KMS-11 (cell line): ENCODE measurements at regions not wholly inside any gene's neighbourhood (a gene's known extent, or its start where the extent isn't known, plus 50 kb on each side); places are given as distances from the start of the nearest gene placed in this dataset.

Experiments used
- H2AFZ ChIP-seq: fragments of 200-600 bp; sonication (generic); 2 replicates; pipeline ENCODE4 v1.6.1; 2016; ENCODE audit warnings: antibody characterized with exemption, mixed run types, low read depth
- H3K27ac ChIP-seq: fragments of 200-600 bp; sonication (generic); 2 replicates; pipeline ENCODE4 v1.6.1; 2016; ENCODE audit warnings: mild to moderate bottlenecking, mixed run types
- H3K27me3 ChIP-seq: fragments of 200-600 bp; sonication (generic); 2 replicates; pipeline ENCODE4 v1.6.1; 2017; ENCODE audit warnings: mild to moderate bottlenecking, low read depth, mixed run types, moderate library complexity; ENCODE audit not compliant: insufficient read depth
- H3K36me3 ChIP-seq: fragments of 200-600 bp; sonication (generic); 2 replicates; pipeline ENCODE4 v1.6.1; 2017; ENCODE audit warnings: mild to moderate bottlenecking, mixed run types; ENCODE audit not compliant: insufficient read depth
- H3K4me1 ChIP-seq: fragments of 200-600 bp; sonication (generic); 2 replicates; pipeline ENCODE4 v1.6.1; 2016; ENCODE audit warnings: mild to moderate bottlenecking, low read depth, mixed run types; ENCODE audit not compliant: poor library complexity, severe bottlenecking
- H3K4me2 ChIP-seq: fragments of 200-600 bp; sonication (generic); 2 replicates; pipeline ENCODE4 v1.7.0; 2016; ENCODE audit warnings: mild to moderate bottlenecking, mixed run types
- H3K4me3 ChIP-seq: fragments of 200-600 bp; sonication (generic); IDR thresholded peaks from 2 replicates; pipeline ENCODE4 v1.6.1; 2017; ENCODE audit warnings: low read depth, low read length, mixed read lengths; ENCODE audit not compliant: insufficient read depth
- H3K79me2 ChIP-seq: fragments of 200-600 bp; sonication (generic); 2 replicates; pipeline ENCODE4 v1.6.1; 2016; ENCODE audit warnings: low read depth, mixed run types; ENCODE audit not compliant: insufficient read depth
- H3K9ac ChIP-seq: fragments of 200-600 bp; sonication (generic); 2 replicates; pipeline ENCODE4 v1.6.1; 2016; ENCODE audit warnings: mild to moderate bottlenecking, mixed run types
- H4K20me1 ChIP-seq: fragments of 200-600 bp; sonication (generic); 2 replicates; pipeline ENCODE4 v1.6.1; 2016; ENCODE audit warnings: mild to moderate bottlenecking, mixed run types; ENCODE audit not compliant: insufficient read depth
- TF ChIP-seq, protein P1 (sequence below): fragments of 200-600 bp; sonication (generic); conservative IDR thresholded peaks from 2 replicates; pipeline ENCODE4 v1.6.1; 2017; ENCODE audit warnings: low read depth, mild to moderate bottlenecking, antibody characterized with exemption, low read length, moderate library complexity, mixed read lengths

GRCh38 chr2:221074238-221074637 lies 497.9 kb downstream of the EPHA4 start:
- Histone ChIP-seq H3K36me3 (no peaks in the 10 kb centered on the region), H3K9ac (no peak overlapping the region), H4K20me1 (no peaks in the 10 kb centered on the region), H2AFZ (no peak overlapping the region), H3K27me3 (no peaks in the 10 kb centered on the region), H3K4me1 (no peaks in the 10 kb centered on the region), H3K79me2 (no peaks in the 10 kb centered on the region), H3K27ac (no peak overlapping the region), H3K4me3 (no peak overlapping the region), H3K4me2 (no peak overlapping the region)
- TF ChIP-seq, protein P1, sequence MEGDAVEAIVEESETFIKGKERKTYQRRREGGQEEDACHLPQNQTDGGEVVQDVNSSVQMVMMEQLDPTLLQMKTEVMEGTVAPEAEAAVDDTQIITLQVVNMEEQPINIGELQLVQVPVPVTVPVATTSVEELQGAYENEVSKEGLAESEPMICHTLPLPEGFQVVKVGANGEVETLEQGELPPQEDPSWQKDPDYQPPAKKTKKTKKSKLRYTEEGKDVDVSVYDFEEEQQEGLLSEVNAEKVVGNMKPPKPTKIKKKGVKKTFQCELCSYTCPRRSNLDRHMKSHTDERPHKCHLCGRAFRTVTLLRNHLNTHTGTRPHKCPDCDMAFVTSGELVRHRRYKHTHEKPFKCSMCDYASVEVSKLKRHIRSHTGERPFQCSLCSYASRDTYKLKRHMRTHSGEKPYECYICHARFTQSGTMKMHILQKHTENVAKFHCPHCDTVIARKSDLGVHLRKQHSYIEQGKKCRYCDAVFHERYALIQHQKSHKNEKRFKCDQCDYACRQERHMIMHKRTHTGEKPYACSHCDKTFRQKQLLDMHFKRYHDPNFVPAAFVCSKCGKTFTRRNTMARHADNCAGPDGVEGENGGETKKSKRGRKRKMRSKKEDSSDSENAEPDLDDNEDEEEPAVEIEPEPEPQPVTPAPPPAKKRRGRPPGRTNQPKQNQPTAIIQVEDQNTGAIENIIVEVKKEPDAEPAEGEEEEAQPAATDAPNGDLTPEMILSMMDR, result no peak

DNA sequence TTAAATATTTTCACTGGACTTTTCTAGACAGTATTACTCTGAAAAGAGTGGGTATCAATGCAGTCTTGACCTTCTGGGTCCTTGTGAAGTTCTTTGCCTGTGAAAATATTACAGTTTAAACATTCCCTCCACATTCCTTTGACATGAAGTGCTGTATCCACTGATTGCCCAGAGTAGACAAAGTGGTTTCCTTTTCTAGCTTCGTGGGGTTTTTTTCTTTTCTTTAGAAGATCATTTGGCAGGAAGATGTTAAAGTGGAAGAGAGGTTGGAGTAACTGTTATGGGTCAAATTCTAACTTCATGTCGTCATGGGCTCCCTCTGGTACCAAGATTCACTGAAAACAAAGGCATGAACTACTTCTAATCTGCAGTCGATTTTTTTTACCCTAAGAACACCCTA lies 496.9 kb downstream of the EPHA4 start:
- Histone ChIP-seq H3K4me3 (no peak overlapping the region), H3K4me2 (no peak overlapping the region), H3K79me2 (no peaks in the 10 kb centered on the region), H3K36me3 (no peaks in the 10 kb centered on the region), H3K27me3 (no peaks in the 10 kb centered on the region), H3K27ac (no peak overlapping the region), H3K9ac (no peak overlapping the region), H2AFZ (no peak overlapping the region), H4K20me1 (no peaks in the 10 kb centered on the region), H3K4me1 (no peaks in the 10 kb centered on the region)
- TF ChIP-seq, protein P1, result no peak

DNA sequence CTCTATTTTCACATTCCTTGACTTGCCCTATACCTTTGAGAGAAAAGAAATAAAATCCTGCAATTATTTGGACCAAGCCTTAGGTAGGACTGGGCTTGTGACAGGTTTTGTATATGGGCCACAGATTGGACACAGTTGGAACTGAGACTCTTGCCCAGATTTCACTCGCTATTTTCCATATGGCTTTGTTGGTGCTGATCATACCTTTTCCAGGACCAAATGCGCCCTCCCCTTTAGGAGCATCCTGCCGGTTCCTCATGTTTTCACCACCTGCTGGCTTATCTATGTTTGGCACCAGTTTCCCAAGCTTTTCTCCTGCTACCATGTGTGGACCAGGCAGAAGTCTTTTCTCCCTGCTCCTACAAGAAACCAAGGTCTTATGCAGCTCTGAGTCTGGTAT lies 494.9 kb downstream of the EPHA4 start:
- H4K20me1 ChIP-seq, result no peaks in the 10 kb centered on the region
- H3K4me2 ChIP-seq, result no peak overlapping the region
- H3K4me3 ChIP-seq, result no peak overlapping the region
- H3K4me1 ChIP-seq, result no peaks in the 10 kb centered on the region
- no peaks in the 10 kb centered on the region for H3K79me2 ChIP-seq
- H2AFZ ChIP-seq, result no peak overlapping the region
- no peak overlapping the region for H3K27ac ChIP-seq
- no peaks in the 10 kb centered on the region for H3K27me3 ChIP-seq
- no peak overlapping the region for H3K9ac ChIP-seq
- H3K36me3 ChIP-seq, result no peaks in the 10 kb centered on the region
- TF ChIP-seq, protein P1, result no peak

GRCh38 chr2:221077799-221078198 lies 494.3 kb downstream of the EPHA4 start:
- H3K4me3 ChIP-seq, result no peak overlapping the region
- H3K36me3 ChIP-seq, result no peaks in the 10 kb centered on the region
- H3K27ac ChIP-seq, result no peak overlapping the region
- H3K27me3 ChIP-seq, result no peaks in the 10 kb centered on the region
- H4K20me1 ChIP-seq, result no peaks in the 10 kb centered on the region
- TF ChIP-seq, protein P1, result no peak
- no peak overlapping the region for H3K9ac ChIP-seq
- no peaks in the 10 kb centered on the region for H3K79me2 ChIP-seq
- no peak overlapping the region for H3K4me2 ChIP-seq
- H2AFZ ChIP-seq, result no peak overlapping the region
- no peaks in the 10 kb centered on the region for H3K4me1 ChIP-seq
